ENCODE measurements at regions not wholly inside any gene's neighbourhood (a gene's known extent, or its start where the extent isn't known, plus 50 kb on each side); places are given as distances from the start of the nearest gene placed in this dataset.
"Not testable (repeated sequence)": the region's sequence is repeated elsewhere in the genome, so short reads cannot be mapped to it uniquely, and the experiment has no call there.

DNA sequence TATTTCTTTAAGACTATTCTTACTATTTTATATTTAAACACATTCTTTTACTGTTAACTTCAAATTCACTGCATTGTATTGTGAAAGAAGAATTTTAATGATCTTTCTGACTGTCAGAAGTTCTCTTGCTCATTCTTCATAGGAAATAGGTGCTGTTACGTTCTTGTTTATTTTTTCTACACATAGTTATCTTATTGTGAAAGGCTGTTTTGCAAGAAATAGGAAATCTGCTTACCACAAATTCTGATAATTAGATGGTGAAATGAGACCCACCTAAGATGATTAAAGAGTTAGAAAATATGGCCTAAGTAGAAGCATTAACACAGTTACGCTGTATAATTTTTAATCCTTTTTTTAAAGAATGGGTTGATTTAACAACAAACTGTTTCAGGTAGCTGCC, 316.1 kb upstream of the ZFP42 start:
- no peak overlapping the region for H3K4me3 ChIP-seq (ENCODE audit: low read depth, low read length)
- no peak for DNase-seq (ENCODE audit: low read depth)
- TF ChIP-seq, protein P1, sequence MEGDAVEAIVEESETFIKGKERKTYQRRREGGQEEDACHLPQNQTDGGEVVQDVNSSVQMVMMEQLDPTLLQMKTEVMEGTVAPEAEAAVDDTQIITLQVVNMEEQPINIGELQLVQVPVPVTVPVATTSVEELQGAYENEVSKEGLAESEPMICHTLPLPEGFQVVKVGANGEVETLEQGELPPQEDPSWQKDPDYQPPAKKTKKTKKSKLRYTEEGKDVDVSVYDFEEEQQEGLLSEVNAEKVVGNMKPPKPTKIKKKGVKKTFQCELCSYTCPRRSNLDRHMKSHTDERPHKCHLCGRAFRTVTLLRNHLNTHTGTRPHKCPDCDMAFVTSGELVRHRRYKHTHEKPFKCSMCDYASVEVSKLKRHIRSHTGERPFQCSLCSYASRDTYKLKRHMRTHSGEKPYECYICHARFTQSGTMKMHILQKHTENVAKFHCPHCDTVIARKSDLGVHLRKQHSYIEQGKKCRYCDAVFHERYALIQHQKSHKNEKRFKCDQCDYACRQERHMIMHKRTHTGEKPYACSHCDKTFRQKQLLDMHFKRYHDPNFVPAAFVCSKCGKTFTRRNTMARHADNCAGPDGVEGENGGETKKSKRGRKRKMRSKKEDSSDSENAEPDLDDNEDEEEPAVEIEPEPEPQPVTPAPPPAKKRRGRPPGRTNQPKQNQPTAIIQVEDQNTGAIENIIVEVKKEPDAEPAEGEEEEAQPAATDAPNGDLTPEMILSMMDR (IDR thresholded peaks at IDR 0.05; ENCODE audit: insufficient read depth, low read length): no peak

DNA sequence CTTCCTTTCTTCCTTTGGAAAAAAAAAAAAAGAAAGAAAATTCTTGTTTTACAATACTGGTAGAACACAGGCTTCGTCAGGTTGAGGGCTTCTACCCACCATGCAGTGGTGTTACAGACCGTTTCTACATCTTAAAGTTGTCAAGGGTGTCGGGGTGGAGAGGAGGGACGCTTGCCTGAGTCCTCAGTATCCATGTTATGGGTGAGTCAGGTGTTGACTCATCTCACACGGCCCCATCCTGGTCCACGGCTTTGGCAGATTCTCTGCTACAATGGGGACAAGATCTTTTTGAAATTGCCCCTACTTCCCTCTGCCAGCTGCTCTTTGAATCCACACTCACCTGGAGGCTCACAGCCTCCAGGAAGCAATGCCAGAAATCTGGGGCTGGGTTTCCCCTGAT, 310.3 kb upstream of the ZFP42 start:
- DNase-seq (ENCODE audit: low read depth): no peak
- TF ChIP-seq, protein P1 (IDR thresholded peaks at IDR 0.05; ENCODE audit: insufficient read depth, low read length): no peak
- H3K4me3 ChIP-seq (ENCODE audit: low read depth, low read length): no peak overlapping the region

DNA sequence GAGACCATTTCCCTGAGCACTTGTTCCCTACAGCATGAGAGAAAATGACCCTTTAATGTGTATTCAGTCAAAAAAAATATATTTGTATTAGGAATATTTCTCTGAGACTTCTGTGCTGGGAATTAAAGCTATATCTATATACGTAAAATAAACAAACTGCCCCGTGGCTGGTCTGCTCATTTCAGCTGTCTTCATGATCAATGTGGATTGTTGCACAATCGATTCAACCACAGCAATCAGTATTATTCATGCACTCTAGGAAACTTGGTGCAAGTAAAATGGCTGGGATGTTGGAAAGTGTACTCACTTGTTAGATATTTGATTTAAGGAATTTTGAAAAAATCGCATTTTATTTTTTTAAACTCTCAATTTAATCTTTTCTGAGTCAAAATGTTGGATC, 307.9 kb upstream of the ZFP42 start:
- no peak for DNase-seq (ENCODE audit: low read depth)
- TF ChIP-seq, protein P1 (IDR thresholded peaks at IDR 0.05; ENCODE audit: insufficient read depth, low read length): no peak
- H3K4me3 ChIP-seq (ENCODE audit: low read depth, low read length): no peak overlapping the region

DNA sequence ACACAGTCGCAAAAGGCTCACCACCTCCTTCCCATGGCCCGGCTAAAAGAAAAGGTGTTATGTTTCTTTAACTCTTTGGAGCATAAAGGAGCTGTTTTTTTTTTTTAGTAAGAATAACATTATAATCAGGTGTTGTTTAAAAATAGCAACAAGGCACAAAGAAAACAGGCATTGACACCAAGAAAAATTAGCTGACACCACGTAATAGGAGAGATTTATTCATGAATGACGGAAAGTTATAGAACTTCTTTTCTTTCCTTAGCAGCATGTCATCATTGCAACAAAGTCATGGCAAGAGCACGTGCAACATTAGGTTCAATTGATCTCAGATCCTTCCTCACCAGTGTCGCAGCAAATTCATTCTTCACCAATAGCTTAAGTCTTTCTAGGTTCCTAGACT, 302.9 kb upstream of the ZFP42 start:
- H3K4me3 ChIP-seq (ENCODE audit: low read depth, low read length): no peak overlapping the region
- DNase-seq (ENCODE audit: low read depth): no peak
- TF ChIP-seq, protein P1 (IDR thresholded peaks at IDR 0.05; ENCODE audit: insufficient read depth, low read length): no peak

DNA sequence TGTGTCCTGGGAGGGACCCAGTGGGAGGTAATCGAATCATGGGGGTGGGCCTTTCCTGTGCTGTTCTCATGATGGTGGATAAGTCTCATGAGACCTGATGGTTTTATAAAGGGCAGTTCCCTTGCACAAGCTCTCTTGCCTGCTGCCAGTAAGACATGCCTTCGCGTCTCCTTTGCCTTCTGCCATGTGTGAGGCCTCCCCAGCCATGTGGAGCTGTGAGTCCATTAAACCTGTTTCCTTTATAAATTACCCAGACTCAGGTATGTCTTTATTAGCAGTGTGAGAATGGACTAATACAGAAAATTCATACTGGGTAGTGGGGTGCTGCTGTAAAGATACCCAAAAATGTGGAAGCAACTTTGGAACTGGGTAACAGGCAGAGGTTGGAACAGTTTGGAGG, 300.0 kb upstream of the ZFP42 start:
- not testable (repeated sequence) for DNase-seq (ENCODE audit: low read depth); H3K4me3 ChIP-seq (ENCODE audit: low read depth, low read length)

DNA sequence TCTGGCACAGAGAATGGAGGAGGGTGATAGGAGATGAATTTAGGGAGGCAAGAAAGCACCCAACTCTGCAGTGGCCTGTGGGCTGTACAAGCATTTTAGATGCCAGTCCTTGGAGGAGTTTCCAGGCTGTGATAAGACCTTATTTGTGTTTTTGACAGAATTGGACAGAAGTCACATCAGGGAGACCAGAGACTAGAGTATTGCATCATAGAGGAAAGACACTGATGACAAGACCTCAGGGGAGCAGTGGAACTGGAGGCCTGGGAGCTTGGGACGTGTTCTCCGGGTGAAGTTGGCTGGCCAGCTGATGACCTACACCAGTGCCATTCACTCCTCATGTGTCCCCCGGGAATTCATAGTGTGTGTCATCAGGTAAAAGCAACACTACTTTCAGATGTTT, 284.0 kb upstream of the ZFP42 start:
- no peak for DNase-seq (ENCODE audit: low read depth)
- TF ChIP-seq, protein P1 (IDR thresholded peaks at IDR 0.05; ENCODE audit: insufficient read depth, low read length): no peak
- no peak overlapping the region for H3K4me3 ChIP-seq (ENCODE audit: low read depth, low read length)

DNA sequence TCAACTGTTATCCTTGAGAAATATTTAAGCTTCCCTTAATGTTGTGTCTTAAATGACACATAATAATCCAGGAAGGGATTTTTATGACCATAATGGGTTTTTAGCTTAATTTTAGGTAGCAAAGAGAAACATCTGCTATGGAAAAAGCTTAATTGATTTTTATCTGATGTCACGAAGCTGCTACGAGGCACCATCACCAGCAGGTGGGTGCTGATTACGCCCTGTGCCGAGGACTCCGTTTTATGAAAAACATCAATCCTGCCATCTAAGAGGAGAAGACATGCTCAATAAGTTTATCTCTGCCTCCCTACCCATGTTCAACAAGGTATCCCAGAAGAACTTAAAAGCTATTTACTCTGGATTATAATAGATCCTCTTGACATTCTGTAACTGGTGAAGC, 280.6 kb upstream of the ZFP42 start:
- H3K4me3 ChIP-seq (ENCODE audit: low read depth, low read length): no peak overlapping the region
- no peak for DNase-seq (ENCODE audit: low read depth)
- TF ChIP-seq, protein P1 (IDR thresholded peaks at IDR 0.05; ENCODE audit: insufficient read depth, low read length): no peak
